HFFc6 (cell line): ENCODE measurements at regions not wholly inside any gene's neighbourhood (a gene's known extent, or its start where the extent isn't known, plus 50 kb on each side); places are given as distances from the start of the nearest gene placed in this dataset.

ENCODE experiments used
- DNase-seq: peaks from one replicate; pipeline ENCODE4 v3.0.0-alpha.2; 2018
- H3K27ac Mint-ChIP-seq: 2 replicates; pipeline ENCODE4 v1.8.0; 2020; ENCODE audit warnings: mild to moderate bottlenecking, mixed read lengths
- H3K27me3 Mint-ChIP-seq: 2 replicates; pipeline ENCODE4 v1.8.0; 2021; ENCODE audit warnings: mild to moderate bottlenecking, moderate library complexity, mixed read lengths; ENCODE audit not compliant: insufficient read depth
- H3K36me3 Mint-ChIP-seq: 2 replicates; pipeline ENCODE4 v1.8.0; 2021; ENCODE audit warnings: low read depth, mixed read lengths
- H3K4me1 Mint-ChIP-seq: 2 replicates; pipeline ENCODE4 v1.8.0; 2020; ENCODE audit warnings: low read depth, mixed read lengths
- H3K4me3 Mint-ChIP-seq: 2 replicates; pipeline ENCODE4 v1.8.0; 2020; ENCODE audit warnings: mild to moderate bottlenecking, moderate library complexity, mixed read lengths
- H3K9me3 Mint-ChIP-seq: 2 replicates; pipeline ENCODE4 v1.8.0; 2020; ENCODE audit warnings: mild to moderate bottlenecking, mixed read lengths
- CTCF ChIP-seq: fragments of 200-600 bp; sonication (generic); IDR thresholded peaks from 2 replicates; pipeline ENCODE4 v1.5.0; 2021; ENCODE audit warnings: antibody characterized with exemption, mild to moderate bottlenecking

- Mint-ChIP-seq H3K9me3 (no peaks in the 10 kb centered on the region), H3K27ac (no peak overlapping the region), H3K4me1 (peaks cover 6% of the 10 kb centered on the region; the same call in 1 of the 2 replicates), H3K27me3 (peaks cover 7% of the 10 kb centered on the region; the same call in 1 of the 2 replicates), H3K36me3 (no peaks in the 10 kb centered on the region), H3K4me3 (peak overlapping the region; percentile 27; the same call in 1 of the 2 replicates)
- TF ChIP-seq CTCF, result peak; percentile 66
- DNase-seq, result peak; percentile 12
Measured at GRCh38 chr9:26723486-26723885, 169.1 kb downstream of the CAAP1 start.

DNA sequence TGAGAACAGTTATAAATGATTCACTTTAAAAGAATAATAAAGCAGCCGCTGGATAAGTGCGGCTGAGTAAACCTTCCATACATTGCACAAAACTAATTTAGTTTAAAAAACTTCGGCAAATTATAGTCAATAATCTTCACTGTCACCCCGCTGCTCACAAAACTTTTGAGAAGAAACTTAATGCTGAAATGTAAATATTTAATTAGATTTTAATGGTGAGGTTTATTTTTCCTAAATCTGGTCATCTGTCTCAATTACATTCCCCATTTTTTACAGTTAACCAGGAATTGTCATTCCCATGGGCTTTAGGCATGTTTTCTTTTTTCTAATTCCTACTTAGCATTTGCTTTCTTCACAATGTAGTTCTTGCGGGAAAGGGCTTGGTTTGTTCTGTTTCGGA is 169.8 kb downstream of the CAAP1 start:
- no peak for TF ChIP-seq CTCF
- Mint-ChIP-seq H3K9me3 (no peaks in the 10 kb centered on the region), H3K27ac (no peak overlapping the region), H3K27me3 (peaks cover 7% of the 10 kb centered on the region; the same call in 1 of the 2 replicates), H3K4me3 (no peak overlapping the region), H3K4me1 (peaks cover 6% of the 10 kb centered on the region; the same call in 1 of the 2 replicates), H3K36me3 (no peaks in the 10 kb centered on the region)
- DNase-seq, result no peak

DNA sequence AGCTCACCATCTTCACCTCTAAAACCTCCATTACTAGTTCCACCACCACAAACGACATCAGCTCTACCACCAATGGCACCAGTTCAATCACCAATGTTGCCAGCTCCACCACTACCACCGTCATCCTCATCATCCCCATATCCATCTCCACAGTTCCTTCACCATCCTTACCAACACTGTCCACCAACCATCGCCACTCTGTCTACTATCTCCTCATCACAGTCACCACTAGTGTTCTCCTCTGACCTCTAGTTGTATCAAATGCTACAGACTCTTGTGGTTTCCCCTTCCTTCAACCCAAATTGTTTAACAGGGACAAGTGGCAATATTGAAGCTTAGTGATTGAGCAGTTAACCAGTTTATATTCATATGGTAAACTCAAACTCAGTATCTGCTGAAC is 182.6 kb downstream of the CAAP1 start:
- Mint-ChIP-seq H3K27me3 (peaks cover 1% of the 10 kb centered on the region; the same call in 1 of the 2 replicates), H3K27ac (no peak overlapping the region), H3K4me1 (no peaks in the 10 kb centered on the region), H3K4me3 (no peak overlapping the region), H3K9me3 (no peaks in the 10 kb centered on the region), H3K36me3 (no peaks in the 10 kb centered on the region)
- no peak for DNase-seq
- no peak for TF ChIP-seq CTCF

GRCh38 chr9:26706223-26706622 is 186.4 kb downstream of the CAAP1 start:
- Mint-ChIP-seq H3K36me3 (no peaks in the 10 kb centered on the region), H3K4me3 (no peak overlapping the region), H3K27ac (no peak overlapping the region), H3K27me3 (no peaks in the 10 kb centered on the region), H3K9me3 (no peaks in the 10 kb centered on the region), H3K4me1 (no peaks in the 10 kb centered on the region)
- no peak for TF ChIP-seq CTCF
- DNase-seq, result no peak

- Mint-ChIP-seq H3K27me3 (no peaks in the 10 kb centered on the region; the same call in 1 of the 2 replicates), H3K27ac (no peak overlapping the region), H3K4me3 (no peak overlapping the region), H3K4me1 (no peaks in the 10 kb centered on the region), H3K9me3 (no peaks in the 10 kb centered on the region; the same call in 1 of the 2 replicates), H3K36me3 (no peaks in the 10 kb centered on the region)
- no peak for TF ChIP-seq CTCF
- DNase-seq, result no peak
Measured at GRCh38 chr9:26695298-26695622, 197.3 kb downstream of the CAAP1 start.
